NCI-H2107 treated with DMSO at 0.1 percent for 48 hours (cell line): ENCODE measurements at regions not wholly inside any gene's neighbourhood (a gene's known extent, or its start where the extent isn't known, plus 50 kb on each side); places are given as distances from the start of the nearest gene placed in this dataset.

Experiments
- DNase-seq: peaks from one replicate; lab custom pipeline; 2025; ENCODE audit not compliant: unreplicated experiment; lab: John Stamatoyannopoulos, UW

DNA sequence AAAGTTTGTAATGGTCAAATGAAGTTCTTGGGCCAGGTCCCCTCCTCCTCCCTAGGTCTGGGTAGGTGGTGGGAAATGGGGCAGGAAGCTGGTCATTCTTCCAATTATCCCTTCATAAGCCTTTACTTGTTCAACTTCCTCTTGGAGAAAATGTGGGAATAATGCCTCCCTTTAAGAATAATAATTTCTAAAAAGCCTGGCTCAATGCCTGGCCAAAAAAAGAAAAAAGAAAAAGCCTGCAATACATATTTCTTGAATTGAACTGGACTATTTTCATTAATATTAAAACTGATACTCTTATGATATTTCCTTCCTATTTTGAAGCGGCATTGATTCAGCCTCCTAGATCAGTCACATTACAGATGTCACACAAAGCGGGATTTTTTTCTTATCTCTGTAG is 600.9 kb downstream of the CCDC171 start:
- no peak for DNase-seq

DNA sequence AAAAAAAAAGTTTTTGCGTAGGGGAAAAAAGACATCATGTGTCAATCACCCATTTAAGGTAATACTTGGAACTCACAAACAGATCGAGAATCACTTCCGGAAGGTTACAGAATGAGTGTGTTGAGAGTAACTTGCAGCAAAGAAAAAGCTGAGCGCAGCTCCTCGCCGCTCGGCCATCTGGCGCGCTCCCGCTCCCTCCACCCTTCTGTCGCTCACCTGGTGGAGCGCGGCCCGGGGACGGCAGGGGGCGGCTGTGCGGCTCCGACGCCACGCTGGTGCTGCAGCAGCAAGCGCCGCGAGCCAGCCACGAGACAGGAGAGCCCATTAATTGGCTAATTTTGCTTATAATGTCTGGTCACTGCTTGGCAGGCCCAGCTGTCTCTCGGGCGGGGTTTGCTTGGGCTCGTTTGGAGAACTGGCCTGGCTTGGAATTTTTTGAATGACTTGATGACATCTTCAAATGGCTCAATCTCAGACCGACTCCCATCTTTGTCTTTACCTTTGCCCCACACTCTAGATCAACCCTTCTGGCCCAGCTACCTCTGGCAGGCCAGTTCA is 601.8 kb downstream of the CCDC171 start:
- DNase-seq, result no peak

DNA sequence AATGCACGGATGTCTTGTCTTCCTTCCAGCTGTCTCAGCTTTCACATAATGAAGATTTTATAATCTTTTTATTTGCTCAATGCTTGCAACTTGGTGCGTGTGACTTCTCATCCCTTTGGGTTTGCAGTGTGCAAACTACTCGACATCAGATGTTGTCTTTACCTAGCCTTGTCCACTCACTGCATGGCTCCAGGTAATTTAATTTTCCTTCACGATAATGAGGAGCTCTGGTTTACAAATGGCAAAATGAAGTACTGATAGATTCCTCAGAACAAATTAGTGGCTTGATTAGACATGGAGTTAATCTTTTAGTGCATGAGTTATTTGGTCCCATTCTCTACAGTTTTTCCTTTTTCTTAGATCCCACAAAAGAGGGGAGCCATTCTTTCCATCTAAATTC is 603.0 kb downstream of the CCDC171 start:
- no peak for DNase-seq

DNA sequence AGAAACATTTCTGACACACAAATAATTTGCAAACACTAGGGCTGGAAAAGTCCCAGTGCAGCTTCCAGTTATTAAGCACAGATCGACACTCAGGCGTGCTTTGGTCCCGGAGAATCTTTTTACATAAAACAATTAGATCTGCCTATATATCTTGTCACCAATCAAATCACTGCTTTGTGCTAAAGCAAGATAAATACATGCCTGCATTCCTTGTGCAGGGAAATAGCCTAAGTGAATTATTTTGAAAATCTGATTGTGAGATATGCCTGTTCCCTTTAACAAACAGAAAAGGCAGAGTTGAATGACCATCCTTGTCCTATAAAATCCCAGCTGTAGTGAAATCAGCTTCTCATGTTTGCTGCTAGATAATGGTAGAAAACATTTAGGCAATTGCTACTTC is 604.4 kb downstream of the CCDC171 start:
- no peak for DNase-seq

DNA sequence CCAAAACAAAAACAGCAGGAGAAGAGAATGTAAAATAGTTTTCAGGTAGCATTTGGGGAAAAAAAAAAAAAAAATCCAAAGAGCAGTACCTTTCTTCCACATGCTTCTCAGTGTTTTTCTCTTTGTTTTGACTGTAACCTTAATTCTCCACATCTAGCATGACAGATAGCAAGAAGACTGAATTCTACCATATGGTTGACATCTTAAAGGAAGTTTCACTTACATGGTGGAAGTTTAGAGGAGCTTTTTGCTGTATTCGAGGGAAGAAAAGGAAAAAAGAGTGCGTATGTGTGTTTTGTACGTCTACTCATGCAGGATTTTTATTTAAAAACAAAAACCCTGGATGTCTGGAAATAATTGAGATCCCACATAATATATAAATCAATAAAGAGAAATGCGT is 604.8 kb downstream of the CCDC171 start:
- DNase-seq, result no peak

DNA sequence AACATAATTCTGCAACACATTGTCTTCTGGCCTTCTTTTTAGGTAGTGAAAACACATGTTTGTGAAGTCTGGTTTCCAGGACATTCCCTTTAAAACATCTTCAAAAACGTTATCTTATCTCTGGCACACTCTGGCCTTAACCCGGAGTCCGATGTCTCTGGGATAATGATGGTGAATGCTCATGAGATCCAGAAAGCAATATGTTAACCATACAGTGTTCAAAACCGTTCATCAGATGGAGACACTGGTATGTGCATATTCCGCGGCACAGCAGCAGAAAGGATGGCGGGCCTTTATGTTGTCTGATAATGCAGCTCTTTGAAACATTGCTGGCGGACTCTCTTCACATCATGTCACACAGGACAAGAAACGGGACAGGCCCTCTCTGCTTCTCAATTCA is 605.2 kb downstream of the CCDC171 start:
- DNase-seq, result no peak

DNA sequence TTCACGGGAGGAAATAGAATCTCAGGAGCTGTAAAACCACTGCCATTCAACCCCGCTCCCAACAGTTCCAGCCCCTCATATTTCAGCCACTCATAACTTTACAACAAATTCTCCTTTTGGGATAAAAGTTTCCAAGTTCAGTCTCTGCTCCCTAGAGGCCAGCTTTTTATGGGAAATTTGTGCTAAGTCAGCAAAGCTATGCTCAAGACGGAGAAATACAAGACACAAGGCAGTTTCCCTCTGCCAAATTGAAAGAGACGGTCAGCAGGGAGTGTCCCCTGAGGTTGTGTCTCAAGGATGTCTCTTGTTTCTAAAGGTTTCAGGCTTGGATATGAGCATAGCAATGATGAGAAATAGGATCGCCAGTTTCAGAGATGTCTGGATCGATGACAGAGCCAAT is 608.6 kb downstream of the CCDC171 start:
- DNase-seq, result no peak

DNA sequence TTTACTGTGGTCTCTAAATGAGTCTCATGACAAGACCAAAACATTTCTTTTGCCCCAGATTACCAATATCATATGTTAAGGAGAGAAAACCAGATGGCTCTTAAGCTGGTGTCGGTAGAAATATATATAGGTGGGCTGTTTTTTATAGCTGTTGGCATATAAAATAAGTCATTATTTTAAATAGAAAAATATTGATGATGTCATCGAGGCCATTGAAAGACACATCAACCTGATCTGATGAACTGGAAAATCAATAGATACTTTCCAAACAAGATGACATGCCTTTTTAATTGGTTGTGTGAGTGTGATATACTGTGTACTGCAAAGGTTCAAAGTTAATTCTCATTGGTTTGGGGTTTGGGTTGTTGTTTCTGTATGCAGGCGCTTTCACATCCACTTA is 617.3 kb downstream of the CCDC171 start:
- DNase-seq, result no peak

DNA sequence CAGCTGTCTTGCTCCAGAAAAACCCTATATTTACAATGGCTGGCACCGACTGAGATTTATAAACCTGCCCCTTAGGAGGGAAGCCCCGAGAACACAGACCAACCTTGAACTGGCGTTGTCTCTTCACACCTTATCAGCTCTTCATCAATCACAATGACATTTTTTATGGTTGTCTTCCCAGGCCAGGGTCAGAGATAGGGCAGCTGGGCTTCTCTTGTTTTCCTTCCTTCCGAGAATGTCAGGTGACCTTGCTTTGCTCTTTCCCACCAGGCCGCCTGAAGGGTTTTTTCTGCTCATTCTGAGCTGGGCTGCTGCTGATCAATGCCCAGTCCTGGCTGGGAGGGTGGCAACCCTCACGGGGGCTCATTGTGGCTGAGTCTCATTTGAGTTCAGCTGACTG is 619.1 kb downstream of the CCDC171 start:
- DNase-seq, result no peak

DNA sequence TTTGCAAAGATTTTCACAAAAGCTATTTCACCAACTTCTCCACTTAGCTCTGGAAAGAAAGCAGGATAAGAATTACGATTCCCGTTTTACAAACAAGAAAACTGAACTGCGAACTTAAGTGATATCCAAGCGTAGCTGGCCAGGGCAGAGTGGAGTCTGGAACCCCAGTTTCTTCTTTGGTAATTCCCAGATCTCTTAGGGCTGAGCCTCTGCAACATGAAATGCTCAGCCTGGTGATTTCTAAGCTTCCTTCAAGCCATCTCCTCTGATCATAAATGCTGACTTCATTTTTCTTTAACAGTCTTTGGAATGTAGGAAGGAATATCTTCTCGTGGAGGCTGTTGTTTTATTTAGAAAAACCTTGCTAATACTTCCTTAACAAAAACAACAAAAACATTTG is 620.0 kb downstream of the CCDC171 start:
- no peak for DNase-seq

DNA sequence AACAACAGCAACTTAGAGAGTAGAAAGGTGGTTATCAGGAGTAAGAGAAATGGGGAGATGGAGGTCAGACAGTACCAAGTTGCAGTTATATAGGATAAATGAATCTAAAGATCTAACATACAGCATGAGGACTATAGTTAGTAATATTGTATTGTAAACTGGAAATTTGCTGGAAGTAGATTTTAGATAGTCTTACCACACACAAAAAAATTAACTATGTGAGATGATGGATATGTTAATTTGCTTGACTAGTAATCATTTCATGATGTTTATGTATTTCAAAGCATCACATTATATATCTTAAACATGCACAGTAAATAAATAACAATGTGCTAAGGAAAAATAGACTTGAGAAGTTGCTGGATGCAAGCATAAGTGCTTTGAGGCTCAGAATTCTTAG is 622.1 kb downstream of the CCDC171 start:
- no peak for DNase-seq

DNA sequence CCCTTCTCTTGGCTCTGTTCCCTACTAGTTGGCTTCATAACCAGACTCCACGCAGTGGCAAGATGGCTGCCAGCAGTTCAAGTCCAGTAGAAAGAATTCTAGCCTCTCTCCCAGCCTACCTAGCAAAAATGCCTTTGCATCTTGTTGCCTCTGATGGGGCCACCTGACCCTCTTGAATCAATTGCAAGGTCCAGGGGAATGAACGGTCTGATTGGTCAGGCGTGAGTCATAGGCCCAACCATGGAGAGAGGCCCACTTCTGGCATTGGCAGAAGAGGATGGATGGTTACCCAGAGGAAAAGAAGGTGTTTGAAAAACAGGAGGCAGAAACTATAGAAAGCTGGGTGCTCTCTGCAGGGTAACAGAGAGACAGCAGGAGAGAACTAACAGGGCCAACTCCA is 622.6 kb downstream of the CCDC171 start:
- DNase-seq, result no peak

DNA sequence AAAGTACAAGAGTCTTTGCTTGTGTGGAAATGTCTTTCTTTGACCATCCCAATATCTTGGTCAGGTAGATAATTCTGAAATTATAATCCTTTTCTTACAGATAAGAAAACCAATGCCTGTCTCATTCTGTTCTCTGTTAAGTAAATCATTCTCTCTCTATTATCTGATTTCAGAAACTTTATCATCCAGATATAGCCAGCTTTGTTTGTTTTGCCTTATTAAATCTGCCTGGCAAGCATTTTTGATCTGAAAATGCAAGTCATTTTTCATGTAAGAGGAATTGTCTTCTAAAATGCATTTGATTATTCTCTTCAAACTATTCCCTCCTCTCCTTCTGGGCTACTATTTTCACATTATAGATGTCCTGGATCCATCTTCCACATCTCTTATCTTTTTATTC is 625.5 kb downstream of the CCDC171 start:
- no peak for DNase-seq

DNA sequence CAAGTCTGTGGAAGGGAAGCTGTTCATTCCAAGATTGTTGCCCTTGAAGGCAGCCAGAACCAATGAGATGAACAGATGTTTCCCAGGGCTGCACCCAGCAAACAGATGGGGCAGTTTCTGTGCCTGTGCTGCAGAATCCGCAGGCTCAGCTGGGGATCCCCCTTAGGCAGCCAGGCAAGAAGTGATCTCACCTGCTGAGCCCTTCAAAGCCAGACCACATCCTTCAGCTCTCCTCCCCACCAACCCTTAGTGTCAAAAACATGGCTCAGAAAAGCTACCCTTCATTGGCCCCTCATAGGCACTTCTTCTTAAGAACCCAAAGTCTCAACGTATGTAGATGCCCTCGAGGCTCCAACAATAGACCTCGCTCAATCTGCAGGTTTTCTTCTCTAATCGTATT is 626.7 kb downstream of the CCDC171 start:
- no peak for DNase-seq

DNA sequence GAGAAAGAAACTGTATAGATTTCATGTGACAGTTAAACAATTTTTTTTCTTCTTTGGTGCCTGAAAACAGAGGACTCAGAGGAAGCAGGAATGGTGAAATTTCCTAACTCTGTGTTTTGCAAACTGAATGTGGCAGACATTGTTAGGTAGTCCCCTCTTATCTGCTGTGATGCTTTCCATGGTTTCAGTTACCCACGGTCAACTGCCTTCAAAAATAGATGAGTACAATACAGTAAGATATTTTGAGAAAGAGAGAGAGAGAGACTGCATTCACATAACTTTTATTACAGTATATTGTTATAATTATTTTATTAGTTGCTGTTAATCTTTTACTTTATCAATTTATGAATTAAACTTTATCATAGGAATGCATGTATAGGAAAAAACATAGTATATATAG is 627.2 kb downstream of the CCDC171 start:
- DNase-seq, result no peak

DNA sequence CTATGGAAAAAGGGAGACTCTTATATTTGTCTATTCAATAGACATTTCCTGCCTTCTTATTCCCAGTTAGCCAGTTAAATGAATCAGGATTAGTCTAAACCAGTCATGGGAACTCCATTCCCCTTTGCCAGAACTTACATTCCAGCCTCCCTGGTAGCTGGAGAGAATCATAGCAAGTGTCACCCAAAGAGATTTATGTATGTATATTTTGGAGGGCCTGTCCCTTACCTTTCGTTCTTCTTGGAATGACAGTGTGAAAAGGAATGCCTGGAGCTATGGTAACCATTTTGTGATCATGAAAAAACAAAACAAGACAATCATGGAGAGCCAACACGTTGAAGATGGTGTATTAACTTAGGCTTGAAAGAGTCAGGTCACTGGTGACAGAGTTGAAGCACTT is 627.7 kb downstream of the CCDC171 start:
- DNase-seq, result no peak

DNA sequence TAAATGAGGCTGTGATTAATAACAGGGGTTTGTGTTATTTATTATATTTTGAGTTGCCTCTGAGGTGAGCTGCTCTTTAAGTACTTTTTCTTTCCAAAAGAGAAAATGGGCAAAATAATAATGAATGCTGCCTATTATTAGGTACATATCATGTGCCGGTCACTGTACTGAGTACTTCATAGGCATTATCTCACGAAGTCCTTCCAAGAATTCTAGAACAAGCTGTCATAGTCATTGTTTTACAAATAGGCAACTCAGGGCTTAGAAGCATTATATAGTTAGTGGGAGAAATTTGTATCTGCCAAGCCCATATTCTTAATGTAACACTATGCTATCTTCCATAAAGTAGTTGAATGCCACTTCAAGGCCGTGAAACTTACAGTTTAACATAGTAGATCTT is 628.7 kb downstream of the CCDC171 start:
- DNase-seq, result no peak

DNA sequence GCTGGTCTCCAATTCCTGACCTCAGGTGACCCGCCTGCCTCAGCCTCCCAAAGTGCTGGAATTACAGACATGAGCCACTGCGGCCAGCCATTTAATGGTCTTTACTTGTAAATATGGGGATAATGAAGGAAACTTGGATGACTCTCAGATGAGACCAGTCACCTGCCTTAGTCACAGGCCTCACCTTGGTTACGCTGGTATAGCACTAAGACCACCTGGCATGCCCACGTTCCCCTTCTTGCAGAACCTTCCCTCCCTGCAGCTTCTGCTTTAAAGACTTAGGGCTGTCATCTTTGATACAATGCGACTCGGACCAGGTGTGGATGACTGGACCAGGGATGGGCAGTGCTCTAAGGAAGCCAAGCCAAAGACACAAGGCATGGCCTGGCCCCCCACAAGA is 629.9 kb downstream of the CCDC171 start:
- DNase-seq, result no peak

DNA sequence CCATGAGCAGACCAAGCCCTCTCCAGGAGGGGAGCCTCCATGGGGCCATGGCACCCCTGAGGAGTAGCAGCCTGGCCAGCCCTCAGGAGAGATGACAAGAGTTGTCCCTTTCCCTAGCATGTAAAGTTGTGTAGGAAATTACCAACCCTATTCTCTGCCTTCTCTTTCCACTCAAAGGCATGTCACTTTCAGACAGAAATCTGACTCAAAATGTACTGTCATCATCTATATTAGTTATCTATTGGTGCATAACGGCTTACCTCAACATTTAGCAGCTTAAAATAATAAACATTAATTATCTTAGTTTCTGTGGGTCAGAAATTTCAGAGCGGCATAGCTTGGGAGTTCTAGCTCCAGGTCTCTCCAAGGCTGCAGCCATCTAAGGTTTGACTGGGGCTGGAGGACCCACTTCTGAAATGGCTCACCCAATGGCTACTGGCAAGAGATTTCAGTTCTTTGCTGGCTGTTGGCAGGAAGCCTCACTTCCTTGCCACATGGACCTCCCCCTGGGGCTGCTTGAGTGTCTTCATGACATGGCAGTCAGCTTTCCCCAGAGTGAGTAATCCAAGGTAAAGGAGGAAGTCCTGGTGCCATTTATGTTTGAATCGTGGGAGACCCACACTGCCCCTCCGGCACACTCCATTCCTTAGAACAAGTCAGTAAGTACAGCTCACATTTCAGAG is 632.3 kb downstream of the CCDC171 start:
- DNase-seq, result no peak

DNA sequence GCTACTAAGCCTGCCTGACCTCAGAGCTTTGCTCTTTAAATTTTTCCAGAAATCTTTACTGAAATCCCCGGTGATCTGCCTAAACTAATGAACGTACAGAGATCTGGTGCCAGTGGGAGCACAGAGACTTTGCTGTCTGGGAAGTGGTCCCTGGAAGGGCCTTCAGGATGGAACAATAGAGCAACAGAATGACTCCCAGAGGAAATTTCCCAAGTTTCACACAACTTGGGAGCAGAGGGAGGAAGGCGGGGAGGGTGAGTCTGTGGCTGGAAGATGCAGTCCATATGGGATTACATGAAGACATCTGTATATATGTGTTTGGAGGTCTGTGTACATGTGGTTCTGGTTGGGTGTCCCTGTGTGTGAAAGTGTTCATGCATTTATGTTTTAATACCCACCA is 638.3 kb downstream of the CCDC171 start:
- no peak for DNase-seq

DNA sequence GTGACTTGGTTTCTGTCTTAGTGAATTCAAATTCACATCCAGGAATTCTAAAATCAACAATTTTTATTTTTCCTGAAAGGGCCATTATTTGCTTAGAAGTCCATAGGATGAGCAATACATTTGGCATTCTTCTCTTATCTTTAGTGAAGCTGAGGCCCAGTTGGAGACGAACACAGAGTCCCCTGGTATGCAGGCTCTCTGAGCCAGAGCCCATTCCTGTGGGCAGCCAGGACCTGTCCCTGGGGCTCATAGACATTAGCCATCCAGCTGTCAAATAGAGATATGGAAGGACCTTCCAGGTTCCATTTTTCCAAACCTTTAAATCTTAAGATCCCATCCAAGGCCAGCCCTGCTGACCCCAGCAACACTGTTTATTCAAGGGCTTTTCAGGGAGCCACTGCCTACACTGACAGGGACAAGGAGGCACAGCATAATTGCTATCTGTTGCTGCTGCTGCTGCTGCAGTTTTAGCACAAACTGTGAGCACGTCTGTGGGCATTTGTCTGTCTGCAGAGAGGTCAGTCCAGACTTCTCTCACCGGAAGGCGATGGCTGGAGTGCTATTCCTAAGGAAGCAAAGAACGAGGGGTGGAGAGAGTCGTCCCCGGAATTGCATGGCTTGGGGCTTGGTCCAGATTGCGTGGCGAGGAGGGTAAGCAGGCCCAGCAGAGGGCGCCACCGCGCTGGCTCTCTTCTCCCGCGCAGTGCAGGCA is 639.0 kb downstream of the CCDC171 start:
- DNase-seq, result peak; percentile 12

DNA sequence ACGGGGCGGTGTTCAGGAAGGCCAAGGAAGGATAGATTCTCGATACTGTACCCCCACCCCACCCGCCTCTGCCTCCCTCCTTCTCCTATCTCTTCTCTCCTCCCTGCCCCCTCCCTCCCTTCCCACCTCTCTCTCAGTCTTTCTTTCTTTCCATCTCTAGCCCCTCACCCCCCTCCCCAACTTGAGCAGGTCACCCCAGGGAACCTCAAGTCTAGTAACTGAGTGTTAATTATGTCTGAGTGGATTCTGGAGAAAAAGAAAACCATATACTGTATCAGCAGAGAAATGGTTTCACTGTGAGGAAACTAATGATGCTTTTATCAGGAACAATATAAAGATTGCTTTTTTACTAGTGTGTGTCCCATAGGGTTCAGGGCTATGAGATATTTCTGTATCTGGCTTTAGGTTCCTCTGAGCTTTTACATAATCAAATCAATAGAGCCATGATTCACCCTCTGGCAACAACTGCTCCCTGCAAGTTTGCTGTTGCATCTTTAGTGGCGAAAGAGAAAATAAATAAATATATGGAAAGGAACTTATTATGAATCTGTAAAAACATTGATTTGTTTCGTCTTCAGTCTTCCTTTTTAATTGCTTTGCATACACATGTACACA is 639.7 kb downstream of the CCDC171 start:
- DNase-seq, result no peak
